H1 (cell line): ENCODE measurements at regions not wholly inside any gene's neighbourhood (a gene's known extent, or its start where the extent isn't known, plus 50 kb on each side); places are given as distances from the start of the nearest gene placed in this dataset.

Source experiments
- POLR2AphosphoS5 ChIP-seq: IDR thresholded peaks from 2 replicates; pipeline ENCODE4 v1.6.1; 2011; ENCODE audit warnings: low read depth, low read length

DNA sequence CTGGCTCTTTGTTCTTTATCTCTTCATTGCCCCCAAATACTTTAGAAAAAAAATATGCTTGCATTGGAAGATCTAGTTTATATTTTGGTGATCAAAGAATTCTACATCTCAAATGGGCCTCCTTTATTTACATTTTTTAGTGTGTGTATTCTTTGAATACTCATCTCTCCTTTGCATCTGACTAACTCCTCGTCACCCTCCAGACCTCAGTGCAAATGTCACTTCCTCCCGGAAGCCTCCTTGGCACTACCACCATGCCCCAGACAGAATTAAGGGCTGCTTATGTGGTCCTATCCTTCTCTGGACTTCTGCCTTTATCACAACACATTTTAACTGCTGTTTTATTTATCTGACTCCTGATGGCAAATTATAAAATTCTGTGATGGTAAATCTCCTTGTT is 52.0 kb upstream of the PPP1R3C start (continued):
- TF ChIP-seq POLR2AphosphoS5: no peak
